ENCODE measurements at regions not wholly inside any gene's neighbourhood (a gene's known extent, or its start where the extent isn't known, plus 50 kb on each side); places are given as distances from the start of the nearest gene placed in this dataset.

- no peak for DNase-seq
Measured at GRCh38 chr13:74651121-74651520, 516.9 kb upstream of the KLF12 start.

GRCh38 chr13:74647991-74648390, 513.8 kb upstream of the KLF12 start:
- DNase-seq = no peak

GRCh38 chr13:74647211-74647610, 513.0 kb upstream of the KLF12 start:
- no peak for DNase-seq

DNA sequence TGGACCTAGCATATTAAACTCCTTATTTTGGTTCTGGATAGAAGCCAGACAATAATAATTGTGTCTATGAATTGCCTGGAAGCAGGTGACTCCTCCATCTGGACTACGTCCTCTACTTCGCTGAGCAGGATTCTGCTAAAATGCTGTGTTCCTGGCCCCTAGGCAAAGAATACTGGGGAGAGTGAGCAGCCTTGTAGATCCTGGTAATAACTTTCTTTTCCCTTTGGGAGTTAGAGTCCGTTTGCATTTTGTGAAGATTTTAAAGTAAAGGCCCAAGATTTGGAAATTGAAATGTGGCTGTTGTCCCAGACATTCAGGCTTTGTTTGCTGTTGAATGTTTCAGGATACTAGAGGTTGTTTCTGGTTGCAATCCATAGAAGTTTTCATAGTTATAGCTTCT, 511.9 kb upstream of the KLF12 start:
- DNase-seq = no peak

DNA sequence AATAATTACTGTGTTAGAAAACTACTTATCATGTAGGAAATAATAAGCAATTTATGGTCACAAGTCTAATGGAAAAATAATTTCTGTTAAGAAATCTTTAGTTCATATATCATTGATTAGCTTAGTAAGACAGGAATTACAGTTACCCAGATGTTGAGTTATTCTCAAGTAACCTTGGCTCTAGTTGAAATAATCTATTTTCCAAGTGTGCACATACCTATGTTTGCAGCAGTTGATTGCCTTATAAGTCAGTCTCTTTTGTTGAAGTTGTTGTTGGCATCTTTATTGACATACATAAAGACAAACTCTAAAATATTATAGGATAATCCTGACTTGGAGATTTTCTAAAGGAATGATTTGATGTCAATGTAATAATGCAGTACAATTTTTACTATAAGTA, 511.4 kb upstream of the KLF12 start:
- DNase-seq = no peak

DNA sequence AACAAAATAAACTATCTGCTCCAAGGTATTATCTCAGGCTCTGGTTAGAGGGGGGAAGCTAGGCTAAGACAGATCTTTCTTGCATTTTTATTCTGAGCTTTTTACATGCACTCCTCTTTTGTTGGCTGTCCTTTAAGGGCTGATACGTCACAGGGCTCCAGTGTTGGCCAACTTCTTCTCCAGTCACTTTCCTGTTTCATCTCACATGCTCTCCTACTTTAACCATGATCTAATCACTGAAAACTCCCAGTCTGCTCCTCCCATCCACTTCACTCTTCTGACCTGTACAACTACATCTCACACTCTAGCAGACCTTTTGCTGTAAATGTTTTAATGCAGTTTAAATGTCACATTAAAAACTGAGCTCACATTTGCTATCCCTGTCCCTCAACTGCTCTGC, 510.0 kb upstream of the KLF12 start:
- DNase-seq = no peak

GRCh38 chr13:74641586-74641985, 507.4 kb upstream of the KLF12 start:
- no peak for DNase-seq

GRCh38 chr13:74633734-74634133, 499.5 kb upstream of the KLF12 start:
- DNase-seq = no peak

- no peak for DNase-seq
Measured at GRCh38 chr13:74629985-74630384, 495.8 kb upstream of the KLF12 start.

GRCh38 chr13:74625541-74625940, 491.3 kb upstream of the KLF12 start:
- DNase-seq = peak; percentile 79

DNA sequence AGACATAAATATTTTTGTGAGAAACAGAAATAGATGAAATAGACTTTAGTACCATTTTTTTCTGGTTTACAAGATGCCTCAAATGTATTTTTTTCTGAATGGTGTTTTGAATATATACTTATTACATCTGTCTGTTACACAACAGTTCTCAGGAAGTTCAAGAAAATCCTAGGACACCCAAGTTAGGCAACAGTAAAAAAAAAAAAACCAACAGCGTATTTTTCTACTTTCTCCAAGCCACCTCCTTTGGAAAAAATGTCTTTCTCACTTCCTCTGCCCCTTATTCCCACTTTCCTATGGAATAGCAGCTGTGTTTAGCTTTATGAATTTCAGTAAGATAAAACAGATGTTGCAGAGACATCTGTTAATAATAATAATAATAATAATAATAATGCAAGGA, 489.6 kb upstream of the KLF12 start:
- DNase-seq = peak; percentile 23

DNA sequence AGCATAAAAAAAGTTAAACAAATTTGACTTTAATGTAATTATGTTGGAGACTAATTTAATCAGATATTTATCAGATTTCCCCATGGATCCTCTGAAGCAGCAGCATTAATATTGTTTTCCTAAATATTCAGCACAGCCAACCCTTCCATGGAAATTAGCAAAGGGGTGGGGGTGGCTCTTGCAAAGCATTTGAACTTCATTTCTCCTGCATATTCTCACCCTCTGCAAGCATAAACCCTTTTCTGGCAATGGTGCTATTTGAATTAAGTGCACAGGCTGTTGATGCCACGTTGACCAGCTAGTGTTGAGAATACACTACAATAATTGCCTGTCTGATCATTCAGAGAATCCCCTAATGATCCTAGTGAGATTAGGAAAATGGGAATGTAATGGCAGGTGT, 488.1 kb upstream of the KLF12 start:
- DNase-seq = no peak

- no peak for DNase-seq
Measured at GRCh38 chr13:74620711-74621110, 486.5 kb upstream of the KLF12 start.

GRCh38 chr13:74620308-74620707, 486.1 kb upstream of the KLF12 start:
- DNase-seq = no peak

DNA sequence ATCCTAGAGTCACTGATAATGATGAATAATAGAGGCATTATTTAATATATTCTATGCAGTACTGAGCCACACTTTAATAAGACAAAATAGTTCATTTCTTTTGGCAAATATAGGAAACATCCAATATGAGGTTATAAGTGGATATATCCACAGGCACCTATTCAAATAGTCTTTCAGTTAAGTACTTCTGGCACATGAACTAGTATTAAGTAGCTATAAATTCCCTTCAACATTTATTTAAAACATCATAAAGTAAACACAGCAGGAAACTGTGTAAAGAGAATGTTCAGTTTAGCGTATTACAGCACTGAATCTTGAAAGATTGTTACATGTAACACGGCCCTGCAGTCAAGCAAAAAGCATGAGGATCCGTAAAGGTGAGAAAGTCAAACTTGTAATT, 463.3 kb upstream of the KLF12 start:
- DNase-seq = no peak

DNA sequence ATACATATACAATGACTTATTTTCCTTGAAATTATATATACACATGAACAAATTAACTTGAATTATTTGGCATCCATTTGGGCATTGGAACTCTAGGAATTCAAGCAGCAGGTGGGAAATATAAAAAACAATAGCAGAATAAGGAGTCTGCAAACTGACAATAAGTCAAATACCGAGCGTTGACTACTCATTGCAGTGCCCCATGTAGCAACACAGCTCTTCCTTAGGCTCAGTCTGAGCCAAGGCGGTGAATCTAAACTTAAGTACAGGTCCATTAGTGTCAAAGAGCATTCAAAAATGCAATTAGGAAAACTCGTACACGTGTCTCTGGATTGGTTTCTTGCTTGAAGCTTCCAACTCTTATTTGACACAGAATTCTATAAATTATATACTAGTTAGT, 462.5 kb upstream of the KLF12 start:
- DNase-seq = no peak

- DNase-seq = no peak
Measured at GRCh38 chr13:74593688-74594087, 459.5 kb upstream of the KLF12 start.

- DNase-seq = no peak
Measured at GRCh38 chr13:74586847-74587246, 452.6 kb upstream of the KLF12 start.

GRCh38 chr13:74576420-74576819, 442.2 kb upstream of the KLF12 start:
- DNase-seq = no peak

- DNase-seq = peak; percentile 85
Measured at GRCh38 chr13:74575729-74576125, 441.5 kb upstream of the KLF12 start.

- peak; percentile 39 for DNase-seq
Measured at GRCh38 chr13:74574964-74575728, 440.9 kb upstream of the KLF12 start.

DNA sequence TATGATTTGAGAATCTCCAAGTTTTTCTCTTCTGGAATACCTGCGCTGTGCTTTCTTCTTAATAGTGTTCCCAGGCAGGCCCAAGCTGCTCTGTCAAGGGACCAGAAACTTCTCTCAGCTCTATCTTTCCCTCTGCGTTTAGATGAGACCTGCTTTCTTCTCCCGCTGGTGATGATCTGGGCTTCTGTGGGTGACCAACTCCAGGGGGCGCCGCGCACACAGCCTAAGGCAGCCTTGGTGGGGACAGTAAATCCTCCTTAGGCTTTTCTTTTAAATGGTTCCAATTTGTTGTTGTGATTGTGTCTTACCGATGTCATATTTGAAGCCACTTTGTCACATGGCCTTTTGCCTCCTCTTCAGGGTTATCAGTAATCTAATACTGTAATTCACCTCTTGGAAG, 439.4 kb upstream of the KLF12 start:
- no peak for DNase-seq

GRCh38 chr13:74571811-74572210, 437.6 kb upstream of the KLF12 start:
- DNase-seq = no peak

DNA sequence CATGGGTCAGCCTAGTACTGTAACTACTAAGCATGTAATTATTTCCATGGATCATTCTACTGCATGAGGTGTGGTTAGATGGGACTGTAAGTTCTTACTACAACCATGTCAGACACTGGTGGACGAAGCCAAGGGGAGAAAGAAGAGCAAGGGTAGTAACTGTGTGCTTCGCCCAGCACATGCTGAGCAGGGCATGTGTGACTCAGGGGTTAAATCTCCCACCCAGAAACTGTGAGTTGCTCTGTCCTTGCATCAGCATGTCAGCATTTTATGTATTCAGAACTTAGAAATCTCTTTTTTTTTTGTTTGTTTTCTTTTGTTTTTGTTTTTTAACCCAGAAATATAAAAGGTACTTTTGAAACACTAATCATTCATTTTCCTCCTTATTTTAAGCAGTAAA, 436.6 kb upstream of the KLF12 start:
- no peak for DNase-seq

DNA sequence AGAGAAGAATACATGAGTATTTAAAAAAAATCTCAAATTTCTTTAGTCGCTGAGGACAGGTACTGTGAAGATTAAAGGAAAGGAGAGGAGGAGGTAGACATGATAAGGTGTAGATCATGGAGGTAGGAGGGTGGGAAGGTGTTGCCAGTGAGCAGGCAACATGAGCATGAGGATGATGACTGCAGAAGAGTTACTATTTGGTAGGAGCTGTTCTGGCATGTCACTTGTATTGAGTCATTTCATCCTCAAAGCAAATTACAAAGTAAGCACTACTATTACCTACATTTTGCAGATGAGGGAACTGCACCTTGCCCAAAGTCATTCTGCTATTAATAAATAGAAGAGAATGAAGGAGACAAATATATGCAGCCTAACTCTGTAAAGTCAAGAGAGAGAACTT, 435.8 kb upstream of the KLF12 start:
- DNase-seq = no peak
